GM18505 (cell line): ENCODE measurements at regions not wholly inside any gene's neighbourhood (a gene's known extent, or its start where the extent isn't known, plus 50 kb on each side); places are given as distances from the start of the nearest gene placed in this dataset.

Experiments
- ATAC-seq: cut with Tn5 transposase; IDR thresholded peaks from one replicate; pipeline ENCODE4 v1.9.1; 2021; ENCODE audit not compliant: unreplicated experiment
- POLR2A ChIP-seq: IDR thresholded peaks from 4 replicates; pipeline ENCODE4 v1.6.1; 2011; ENCODE audit warnings: borderline replicate concordance; ENCODE audit not compliant: insufficient read depth, insufficient read length; ENCODE audit errors: extremely low read depth

DNA sequence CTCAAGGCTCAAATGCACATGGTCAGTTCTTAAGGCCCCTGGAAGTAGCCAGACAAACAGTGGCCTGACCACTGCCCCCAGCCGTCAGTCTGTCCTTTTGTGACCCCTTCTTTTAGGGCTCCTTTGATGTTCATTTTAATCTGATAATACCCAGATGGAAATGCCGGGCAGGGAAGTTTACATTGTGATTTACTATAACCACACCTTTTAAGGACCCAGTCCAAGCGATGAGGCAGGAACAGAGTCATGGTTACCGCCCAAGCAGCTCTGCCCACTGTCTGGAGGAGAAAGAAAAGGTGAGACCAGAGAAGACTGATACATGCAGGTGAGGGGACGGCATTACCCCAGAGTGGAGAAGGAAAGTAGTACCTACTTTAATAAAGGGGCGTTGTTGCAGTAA, 110.6 kb downstream of the PLEKHG1 start:
- TF ChIP-seq POLR2A = no peak
- ATAC-seq = no peak

- no peak for ATAC-seq
- no peak for TF ChIP-seq POLR2A
Measured at GRCh38 chr6:150711061-150711460, 111.4 kb downstream of the PLEKHG1 start.

DNA sequence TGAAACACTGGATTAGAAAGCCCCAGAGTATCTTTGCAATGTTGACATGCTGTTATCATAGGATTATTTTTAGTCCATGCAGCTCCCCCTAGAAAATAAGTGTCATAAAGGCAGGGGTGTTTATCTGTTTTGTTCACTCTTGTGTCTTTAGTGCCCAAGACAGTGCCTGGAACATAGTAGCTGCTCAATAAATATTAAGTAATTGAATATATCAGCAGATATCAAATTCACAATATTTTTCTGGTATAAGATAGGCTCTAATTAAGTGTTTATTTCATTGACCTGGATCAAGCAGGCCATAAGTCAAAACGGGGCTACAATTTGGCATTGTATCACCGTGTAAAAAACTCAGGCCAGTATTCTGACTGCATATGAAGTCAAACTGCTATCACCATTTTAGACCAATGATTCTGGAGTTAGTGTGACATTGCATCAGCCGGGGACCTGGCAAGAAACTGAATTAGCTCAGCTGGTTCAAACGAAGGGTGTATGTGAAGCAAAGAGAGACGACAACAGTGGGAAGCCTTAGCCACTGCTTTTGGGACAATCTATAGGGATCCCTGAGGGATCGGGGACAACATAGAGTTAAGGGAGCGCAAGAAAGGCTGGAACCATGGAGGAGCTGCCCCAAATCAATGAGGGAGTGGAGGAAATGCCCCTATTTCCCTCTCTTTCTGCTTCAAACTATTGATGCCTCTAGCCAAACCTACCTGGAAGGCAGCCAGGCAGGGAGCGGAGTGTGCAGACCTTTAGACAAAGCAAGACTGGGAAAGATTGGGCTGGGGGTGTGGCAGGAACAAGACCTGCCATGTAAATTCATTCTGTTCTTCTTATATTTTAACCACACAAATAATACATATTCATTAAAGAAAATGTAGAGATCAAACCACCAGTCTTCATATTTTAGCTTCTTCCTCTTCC, 112.2 kb downstream of the PLEKHG1 start:
- no peak for ATAC-seq
- TF ChIP-seq POLR2A = no peak

DNA sequence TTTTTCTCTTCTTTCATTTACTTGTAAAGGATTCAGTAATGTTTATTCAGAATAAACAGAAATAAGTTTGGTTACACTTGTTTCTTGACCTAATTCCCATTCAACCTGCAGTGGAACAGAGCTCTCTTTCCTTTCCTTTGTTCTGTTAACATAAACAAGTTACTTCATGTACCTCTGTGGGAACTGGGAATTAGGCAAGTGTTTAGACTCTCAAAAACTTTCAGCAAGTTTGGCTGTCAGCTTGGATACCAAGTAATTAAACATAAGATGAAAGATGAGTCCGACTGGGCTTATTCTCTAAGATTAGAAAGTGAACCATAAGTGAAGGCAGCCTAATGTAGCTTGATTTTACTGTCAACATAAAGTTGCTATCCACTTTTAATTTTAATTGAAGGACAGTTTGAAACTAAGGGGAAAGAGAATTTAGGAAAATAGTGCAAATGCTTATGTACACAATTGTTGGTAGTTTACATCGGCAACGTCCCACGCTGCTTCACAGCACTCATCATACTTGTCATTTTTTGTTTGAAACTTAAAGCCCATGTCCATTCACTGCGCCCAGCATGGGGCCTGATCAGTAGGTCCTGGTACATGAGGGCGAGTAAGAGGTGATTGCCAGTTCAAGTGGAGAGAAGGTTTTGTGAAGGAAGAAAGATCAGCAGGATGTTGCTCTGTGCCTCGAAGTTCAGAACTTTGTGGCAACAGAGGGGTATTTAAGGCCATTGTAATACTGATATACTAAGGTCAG, 113.0 kb downstream of the PLEKHG1 start:
- no peak for ATAC-seq
- TF ChIP-seq POLR2A = no peak

DNA sequence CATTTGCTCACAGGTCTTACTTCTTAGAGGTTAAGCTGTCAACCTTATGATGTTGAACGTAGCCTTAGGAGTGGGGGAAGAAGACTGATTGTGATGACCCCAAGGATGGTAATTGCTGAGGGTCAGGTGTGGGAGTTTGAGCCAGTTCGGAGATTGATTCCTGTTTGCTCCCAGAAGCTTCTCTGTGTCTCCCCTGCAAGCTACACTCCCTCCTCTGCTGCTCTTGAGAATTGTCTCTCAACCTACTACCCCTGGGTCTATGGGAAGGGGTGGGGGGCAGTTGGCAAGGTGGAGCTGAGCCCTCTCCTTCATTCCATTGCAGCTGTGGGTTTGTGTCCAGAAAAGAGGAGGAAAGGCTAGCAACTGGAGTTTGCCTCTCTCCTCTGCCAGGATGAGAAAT, 113.8 kb downstream of the PLEKHG1 start:
- no peak for TF ChIP-seq POLR2A

GRCh38 chr6:150713931-150714330, 114.2 kb downstream of the PLEKHG1 start:
- TF ChIP-seq POLR2A = no peak
- no peak for ATAC-seq

More for the DNA sequence above, 113.8 kb downstream of the PLEKHG1 start:
- ATAC-seq = no peak

DNA sequence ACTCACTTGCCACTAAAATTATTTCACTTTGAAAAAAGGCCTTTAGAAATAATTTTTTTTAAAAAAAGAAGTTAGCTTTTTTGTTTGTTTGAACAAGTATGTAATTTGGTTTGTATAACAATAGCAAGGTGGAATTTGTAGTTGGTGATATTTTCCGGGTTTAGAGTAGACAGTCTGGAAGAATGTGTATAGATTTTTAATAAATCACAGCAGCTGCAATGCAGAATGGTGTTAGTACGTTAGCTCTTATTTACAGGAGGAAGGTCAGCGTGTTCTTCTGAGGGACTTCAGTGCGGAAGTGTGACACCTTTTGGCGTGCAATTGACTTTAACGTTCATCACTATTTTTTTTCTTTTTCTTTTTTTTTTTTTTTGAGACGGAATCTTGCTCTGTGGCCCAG, 115.4 kb downstream of the PLEKHG1 start:
- no peak for TF ChIP-seq POLR2A
- ATAC-seq = no peak

DNA sequence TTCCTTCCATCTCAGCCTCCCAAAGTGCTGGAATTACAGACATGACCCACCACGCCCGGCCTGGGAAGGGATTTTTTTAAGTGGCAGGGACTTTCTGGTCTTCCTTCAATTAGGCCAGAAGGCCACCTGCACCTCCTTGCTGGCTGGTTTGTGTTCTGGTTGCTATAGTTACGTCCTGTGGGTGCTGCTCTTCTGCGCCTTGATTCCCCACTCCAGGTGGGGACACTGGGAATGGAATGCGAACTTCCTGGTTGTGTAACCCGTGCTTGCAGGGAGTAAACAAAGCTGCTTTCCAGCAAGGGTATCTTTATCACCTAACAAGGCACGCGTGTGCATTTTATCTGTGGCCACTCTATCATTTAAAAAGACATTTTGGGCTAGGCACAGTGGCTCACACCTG, 117.7 kb downstream of the PLEKHG1 start:
- TF ChIP-seq POLR2A = no peak
- no peak for ATAC-seq

- no peak for ATAC-seq
- TF ChIP-seq POLR2A = no peak
Measured at GRCh38 chr6:150719099-150719766, 119.5 kb downstream of the PLEKHG1 start.

- no peak for TF ChIP-seq POLR2A
- ATAC-seq = no peak
Measured at GRCh38 chr6:150719831-150720230, 120.1 kb downstream of the PLEKHG1 start.

DNA sequence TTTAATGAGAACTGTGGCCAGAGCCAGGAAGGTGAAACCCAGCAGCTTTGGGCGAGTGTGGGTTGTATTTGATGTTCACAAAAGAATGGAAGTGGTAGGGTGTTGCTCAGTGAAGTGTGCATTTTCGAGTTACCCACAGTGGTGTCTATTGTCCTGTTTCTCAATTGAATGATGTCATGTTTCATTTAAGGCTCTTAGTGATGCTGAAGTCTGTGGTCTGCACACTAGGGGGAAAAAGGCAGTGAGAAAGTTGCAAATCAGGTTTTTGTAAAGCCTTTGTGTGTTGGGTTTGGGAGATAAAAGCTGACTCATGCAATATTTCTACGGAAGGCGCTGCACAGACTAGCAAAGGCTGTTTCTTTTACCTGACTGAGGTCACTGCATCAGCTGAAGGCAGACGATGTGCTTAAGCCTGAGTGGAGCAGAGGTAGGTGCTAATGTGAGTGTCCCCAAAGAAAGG, 121.1 kb downstream of the PLEKHG1 start:
- TF ChIP-seq POLR2A = no peak
- peak; percentile 99 for ATAC-seq

- TF ChIP-seq POLR2A = no peak
- no peak for ATAC-seq
Measured at GRCh38 chr6:150721418-150722266, 122.0 kb downstream of the PLEKHG1 start.
